ENCODE measurements at regions not wholly inside any gene's neighbourhood (a gene's known extent, or its start where the extent isn't known, plus 50 kb on each side); places are given as distances from the start of the nearest gene placed in this dataset.

- Histone ChIP-seq H3K9me3 (no peaks in the 10 kb centered on the region), H3K4me1 (ENCODE audit: low read depth) (no peaks in the 10 kb centered on the region), H3K4me3 (no peak overlapping the region), H3K36me3 (ENCODE audit: low read depth) (no peaks in the 10 kb centered on the region)
- ATAC-seq (no peak), DNase-seq (no peak)
- TF ChIP-seq CTCF (IDR thresholded peaks at IDR 0.05): no peak
- intact Hi-C loops (cut with DNase I, micrococcal nuclease): loop anchor here (5.0 to 10.0 kb wide), 2 partner anchors 677 to 680 kb away; no protein-coding TSS in a partner anchor
Observed at GRCh38 chr3:24682141-24682547, 187.5 kb upstream of the THRB start.

GRCh38 chr3:24683090-24683489 is 188.4 kb upstream of the THRB start:
- ATAC-seq (no peak), DNase-seq (no peak)
- H3K4me3 ChIP-seq: no peak overlapping the region
- intact Hi-C loops (cut with DNase I, micrococcal nuclease): loop anchor here (5.0 to 10.0 kb wide), 2 partner anchors 678 to 681 kb away; no protein-coding TSS in a partner anchor
- no peaks in the 10 kb centered on the region for H3K9me3 ChIP-seq
- no peak for TF ChIP-seq CTCF (IDR thresholded peaks at IDR 0.05)
- H3K4me1 ChIP-seq (ENCODE audit: low read depth): no peaks in the 10 kb centered on the region
- no peaks in the 10 kb centered on the region for H3K36me3 ChIP-seq (ENCODE audit: low read depth)

- H3K36me3 ChIP-seq (ENCODE audit: low read depth): no peaks in the 10 kb centered on the region
- no peak overlapping the region for H3K4me3 ChIP-seq
- no peak for TF ChIP-seq CTCF (IDR thresholded peaks at IDR 0.05)
- ATAC-seq: no peak
- peak in 1 of 3 donors; percentile 53 for DNase-seq
- H3K9me3 ChIP-seq: no peaks in the 10 kb centered on the region
- intact Hi-C loops (cut with DNase I, micrococcal nuclease): loop anchor here (5.0 to 10.0 kb wide), 2 partner anchors 679 to 682 kb away; no protein-coding TSS in a partner anchor
- no peaks in the 10 kb centered on the region for H3K4me1 ChIP-seq (ENCODE audit: low read depth)
Observed at GRCh38 chr3:24683633-24684384, 189.2 kb upstream of the THRB start.

- TF ChIP-seq CTCF (IDR thresholded peaks at IDR 0.05): no peak
- no peak overlapping the region for H3K4me3 ChIP-seq
- ATAC-seq: no peak
- H3K36me3 ChIP-seq (ENCODE audit: low read depth): no peaks in the 10 kb centered on the region
- H3K4me1 ChIP-seq (ENCODE audit: low read depth): no peaks in the 10 kb centered on the region
- DNase-seq: no peak
- intact Hi-C loops (cut with DNase I, micrococcal nuclease): loop anchor here (5.0 to 10.0 kb wide), 2 partner anchors 680 to 682 kb away; no protein-coding TSS in a partner anchor
- H3K9me3 ChIP-seq: no peaks in the 10 kb centered on the region
Observed at GRCh38 chr3:24684506-24685023, 189.9 kb upstream of the THRB start.

- ATAC-seq (no peak), DNase-seq (no peak)
- Histone ChIP-seq H3K36me3 (ENCODE audit: low read depth) (no peaks in the 10 kb centered on the region), H3K4me3 (no peak overlapping the region), H3K4me1 (ENCODE audit: low read depth) (no peaks in the 10 kb centered on the region), H3K9me3 (no peaks in the 10 kb centered on the region)
- intact Hi-C loops (cut with DNase I, micrococcal nuclease): loop anchor here in 1 of 2 donors (10.0 kb wide), 1 partner anchor 682 kb away; no protein-coding TSS in a partner anchor
- TF ChIP-seq CTCF (IDR thresholded peaks at IDR 0.05): no peak
Observed at GRCh38 chr3:24686808-24687207, 192.2 kb upstream of the THRB start.

Measured in mucosa of descending colon (tissue), 3 donors.